Heart left ventricle (tissue), 16 donors: ENCODE measurements at regions not wholly inside any gene's neighbourhood (a gene's known extent, or its start where the extent isn't known, plus 50 kb on each side); places are given as distances from the start of the nearest gene placed in this dataset.

Experiments used
- ATAC-seq, 4 donors: fragments of 200-7000 bp; cut with Tn5 transposase; one replicate each; pipeline ENCODE4 v1.9.1; 2020 to 2022; ENCODE audit warnings: moderate library complexity in 4 of 4, mild to moderate bottlenecking in 3 of 4, moderate number of reproducible peaks in 1 of 4
- DNase-seq, 5 donors: peaks; one replicate each; pipeline ENCODE4 v3.0.0-alpha.2; 2020
- H3K27ac ChIP-seq, 12 donors: fragments of 200-600 bp; sonication (generic) in 4 of 12; one replicate each; pipeline versions ENCODE4 v1.5.0 to v1.8.0; 2016 to 2022; ENCODE audit warnings: mild to moderate bottlenecking in 2 of 12
- H3K27me3 ChIP-seq, 9 donors: fragments of 200-600 bp; sonication (generic) in 2 of 9; one replicate each; pipeline versions ENCODE4 v1.5.1 to v1.8.0; 2016 to 2022; ENCODE audit warnings: mild to moderate bottlenecking in 3 of 9
- H3K36me3 ChIP-seq, 9 donors: fragments of 200-600 bp; sonication (generic) in 2 of 9; one replicate each; pipeline versions ENCODE4 v1.5.0 to v1.8.0; 2018 to 2022; ENCODE audit warnings: mild to moderate bottlenecking in 2 of 9
- H3K4me1 ChIP-seq, 12 donors: fragments of 200-600 bp; sonication (generic) in 4 of 12; one replicate each; pipeline versions ENCODE4 v1.5.0 to v1.8.0; 2016 to 2022; ENCODE audit warnings: mild to moderate bottlenecking in 3 of 12
- H3K4me3 ChIP-seq, 12 donors: fragments of 200-600 bp; sonication (generic) in 4 of 12; one replicate each; pipeline versions ENCODE4 v1.5.0 to v1.8.0; 2017 to 2022; ENCODE audit warnings: mild to moderate bottlenecking in 9 of 12, moderate library complexity in 4 of 12
- H3K9me3 ChIP-seq, 12 donors: fragments of 200-600 bp; sonication (generic) in 4 of 12; one replicate each; pipeline versions ENCODE4 v1.5.0 to v1.8.0; 2016 to 2022; ENCODE audit warnings: mild to moderate bottlenecking in 1 of 12
- POLR2A ChIP-seq, 2 donors: fragments of 450-650 bp; IDR thresholded peaks; one replicate each; pipeline ENCODE4 v1.6.1; 2017; ENCODE audit warnings: antibody characterized with exemption in 2 of 2, mild to moderate bottlenecking in 2 of 2, moderate library complexity in 2 of 2
- WGBS, 4 donors: extraction: QIAGEN DNeasy Blood & Tissue Kit in 2 of 4; methylation state at CpG; one replicate each; pipeline versions ENCODE4 v1.1.5 to v1.1.7; 2013 to 2018; 5-methylcytosine and 5-hydroxymethylcytosine counted together
- intact Hi-C, 10 donors: fragments of 100-400 bp; cut with DNase I; formaldehyde crosslinking; loops; one replicate each; pipeline versions ENCODE4 v1.11.1 to v1.14.2; 2022
- TF ChIP-seq, protein P1 (sequence below), 12 donors: fragments of 200-600 bp; sonication (generic) in 4 of 12; IDR thresholded peaks; one replicate each; pipeline versions ENCODE4 v1.5.0 to v1.8.0; 2018 to 2022; ENCODE audit warnings: antibody characterized with exemption in 12 of 12, mild to moderate bottlenecking in 5 of 12
- donor health status: ischemic (EF 13 %, LVEDD 7.1; RV severe dilation, severe dysfunction).
- donor health status: healthy with polysubstance abuse.
- donor health status: DM: no; HTN: yes; CAD: no.
- donor health status: DM: no; HTN: no; CAD: no.
- donor health status: ischemic (EF 25% LVEDD 6.9; RV normal size, moderate dysfunction).
- donor health status: ischemic (EF 25% LVEDD 5.7; RV mildly dilated, moderate dysfunction).
- donor health status: healthy.
- donor health status: DM: yes; HTN: yes; CAD: no.
- donor health status: ischemic (EF 35%, LVEDD 5.7; RV mildly dilated, moderate dysfunction).
- donor health status: nonischemic (EF 11% LVEDD 7.7; RV severe dilation, severe dysfunction).
- donor health status: DM: yes; HTN: yes; CAD: no.
- donor health status: PGD.
- donor health status: ischemic (EF 29% LVEDD 5.4; RV normal size, mild dysfunction).
- donor health status: nonischemic (EF 23%, LVEDD 6.1; RV moderate dilation, normal function).

DNA sequence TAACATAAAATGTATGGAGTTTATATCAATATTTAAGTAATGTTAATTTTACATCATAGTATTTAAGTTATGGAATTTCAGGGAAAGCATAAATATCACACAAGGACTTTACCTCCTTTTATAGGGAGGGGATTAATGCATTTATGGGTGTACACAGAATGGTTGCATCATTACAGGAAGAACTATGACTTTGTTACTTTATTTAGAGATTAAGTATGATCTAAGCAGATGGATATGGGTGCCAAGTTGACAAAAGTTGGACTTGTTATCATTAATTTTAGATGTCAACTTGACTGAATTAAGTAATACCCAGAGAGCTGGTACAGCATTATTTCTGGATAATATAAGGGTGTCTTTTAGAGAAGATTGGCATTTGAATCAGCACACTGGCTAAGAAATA, 160.5 kb upstream of the CDH10 start:
- DNase-seq (no peak), ATAC-seq (no peak)
- H3K36me3 ChIP-seq = no peaks in the 10 kb centered on the region
- H3K27ac ChIP-seq = no peak overlapping the region
- H3K4me3 ChIP-seq = no peak overlapping the region
- H3K27me3 ChIP-seq = no peaks in the 10 kb centered on the region
- no peaks in the 10 kb centered on the region for H3K4me1 ChIP-seq
- H3K9me3 ChIP-seq = peaks cover 0 to 3% (median 0%) of the 10 kb centered on the region in 12 donors
- intact Hi-C loops = no loop called here
- TF ChIP-seq, protein P1, sequence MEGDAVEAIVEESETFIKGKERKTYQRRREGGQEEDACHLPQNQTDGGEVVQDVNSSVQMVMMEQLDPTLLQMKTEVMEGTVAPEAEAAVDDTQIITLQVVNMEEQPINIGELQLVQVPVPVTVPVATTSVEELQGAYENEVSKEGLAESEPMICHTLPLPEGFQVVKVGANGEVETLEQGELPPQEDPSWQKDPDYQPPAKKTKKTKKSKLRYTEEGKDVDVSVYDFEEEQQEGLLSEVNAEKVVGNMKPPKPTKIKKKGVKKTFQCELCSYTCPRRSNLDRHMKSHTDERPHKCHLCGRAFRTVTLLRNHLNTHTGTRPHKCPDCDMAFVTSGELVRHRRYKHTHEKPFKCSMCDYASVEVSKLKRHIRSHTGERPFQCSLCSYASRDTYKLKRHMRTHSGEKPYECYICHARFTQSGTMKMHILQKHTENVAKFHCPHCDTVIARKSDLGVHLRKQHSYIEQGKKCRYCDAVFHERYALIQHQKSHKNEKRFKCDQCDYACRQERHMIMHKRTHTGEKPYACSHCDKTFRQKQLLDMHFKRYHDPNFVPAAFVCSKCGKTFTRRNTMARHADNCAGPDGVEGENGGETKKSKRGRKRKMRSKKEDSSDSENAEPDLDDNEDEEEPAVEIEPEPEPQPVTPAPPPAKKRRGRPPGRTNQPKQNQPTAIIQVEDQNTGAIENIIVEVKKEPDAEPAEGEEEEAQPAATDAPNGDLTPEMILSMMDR (IDR thresholded peaks at IDR 0.05) = no peak
- no peak for TF ChIP-seq POLR2A (IDR thresholded peaks at IDR 0.05)

DNA sequence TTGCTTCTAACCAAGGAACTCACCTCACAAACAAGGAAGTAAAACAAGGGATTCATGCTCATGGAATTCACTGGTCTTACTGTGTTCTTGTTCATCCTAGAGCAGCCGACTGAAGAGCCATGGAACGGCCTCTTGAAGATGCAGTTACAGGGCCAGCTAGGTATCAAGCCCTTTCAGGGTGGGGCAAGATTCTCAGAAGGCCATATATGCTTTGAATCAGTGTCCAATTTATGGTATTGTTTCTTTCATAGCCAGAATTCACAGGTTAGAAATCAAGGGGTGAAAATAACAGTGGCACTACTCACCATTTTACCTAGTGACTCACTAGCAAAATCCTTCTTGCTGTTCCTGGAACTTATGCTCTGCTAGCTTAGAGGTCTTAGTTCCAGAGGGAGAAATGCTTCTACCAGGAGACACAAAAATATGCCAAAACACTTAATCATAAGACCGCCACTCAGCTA, 159.5 kb upstream of the CDH10 start:
- intact Hi-C loops = no loop called here
- peaks cover 0 to 3% (median 0%) of the 10 kb centered on the region in 12 donors for H3K9me3 ChIP-seq
- H3K27ac ChIP-seq = no peak overlapping the region
- H3K4me3 ChIP-seq = no peak overlapping the region
- no peak for ATAC-seq
- H3K27me3 ChIP-seq = no peaks in the 10 kb centered on the region
- H3K36me3 ChIP-seq = no peaks in the 10 kb centered on the region
- H3K4me1 ChIP-seq = no peaks in the 10 kb centered on the region
- 77 to 95% (median 88%) methylated on average over 3 of the region's 3 CpGs for WGBS, 4 donors
- no peak for TF ChIP-seq POLR2A (IDR thresholded peaks at IDR 0.05)
- TF ChIP-seq, protein P1 (IDR thresholded peaks at IDR 0.05) = no peak
- DNase-seq = no peak

DNA sequence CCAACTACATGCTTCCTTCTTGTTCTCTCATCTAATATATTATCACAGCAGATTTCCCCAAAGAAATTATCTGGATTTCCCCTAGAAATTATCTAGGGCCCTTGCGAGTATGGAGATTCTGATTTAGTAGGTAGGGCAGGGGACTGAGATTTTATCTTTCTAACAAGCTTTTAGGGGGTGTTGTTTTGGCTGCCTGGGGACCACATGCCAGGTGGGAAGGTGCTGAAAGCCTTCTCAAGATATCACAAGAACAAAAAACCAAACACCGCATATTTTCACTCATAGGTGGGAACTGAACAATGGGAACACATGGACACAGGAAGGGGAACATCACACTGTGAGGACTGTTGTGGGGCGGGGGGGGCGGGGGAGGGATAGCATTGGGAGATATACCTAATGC, 146.5 kb upstream of the CDH10 start:
- intact Hi-C loops = no loop called here
- no peak overlapping the region for H3K27ac ChIP-seq

DNA sequence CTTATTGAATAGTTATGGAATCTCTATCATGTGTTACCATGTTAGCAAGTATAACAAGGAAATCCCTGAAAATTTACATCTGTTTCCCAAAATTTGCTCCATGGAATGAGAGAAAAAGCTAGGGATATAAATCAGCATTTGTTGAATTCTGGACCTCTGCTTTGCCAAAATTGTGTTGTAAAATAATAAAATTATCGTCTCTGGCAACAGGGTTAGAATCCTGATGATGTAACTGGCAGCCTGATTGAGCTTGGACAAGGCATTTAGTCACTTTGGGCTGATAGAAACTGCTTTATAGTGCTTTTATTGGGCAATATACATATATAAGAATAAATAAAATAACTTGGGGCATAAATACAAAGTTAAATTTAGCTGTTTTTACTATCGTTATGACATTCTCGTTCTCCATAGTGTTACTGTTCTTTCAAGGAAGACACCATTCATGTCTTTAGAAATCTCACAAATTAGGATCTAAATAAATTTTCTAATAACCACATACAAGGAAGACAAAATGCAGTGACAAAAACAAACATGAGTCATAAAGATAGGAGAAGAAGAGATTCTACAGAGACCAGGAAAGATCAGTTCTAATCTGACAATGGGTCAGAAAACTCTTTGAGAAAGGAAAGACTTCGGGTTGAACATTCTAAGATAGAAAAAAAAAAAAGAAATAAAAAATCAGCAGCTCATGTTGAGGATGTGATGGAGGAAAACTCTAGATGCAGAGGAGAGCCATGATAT, 145.0 kb upstream of the CDH10 start:
- DNase-seq = no peak
- no peak for TF ChIP-seq POLR2A (IDR thresholded peaks at IDR 0.05)
- TF ChIP-seq, protein P1 (IDR thresholded peaks at IDR 0.05) = no peak
- ATAC-seq = no peak
- H3K36me3 ChIP-seq = no peaks in the 10 kb centered on the region
- H3K4me3 ChIP-seq = no peak overlapping the region
- 48 to 68% (median 58%) methylated on average over 4 of the region's 4 CpGs for WGBS, 4 donors
- H3K9me3 ChIP-seq = no peaks in the 10 kb centered on the region
- intact Hi-C loops = no loop called here
- no peaks in the 10 kb centered on the region for H3K4me1 ChIP-seq
- no peaks in the 10 kb centered on the region for H3K27me3 ChIP-seq
- no peak overlapping the region for H3K27ac ChIP-seq

More for the DNA sequence above, 146.5 kb upstream of the CDH10 start:
- Histone ChIP-seq H3K4me3 (no peak overlapping the region), H3K4me1 (no peaks in the 10 kb centered on the region), H3K36me3 (no peaks in the 10 kb centered on the region), H3K9me3 (no peaks in the 10 kb centered on the region), H3K27me3 (no peaks in the 10 kb centered on the region)
- whole genome bisulfite sequencing, 4 donors = 46 to 73% (median 58%) methylated on average over 4 of the region's 4 CpGs
- TF ChIP-seq, protein P1 (IDR thresholded peaks at IDR 0.05) = no peak
- TF ChIP-seq POLR2A (IDR thresholded peaks at IDR 0.05) = no peak
- DNase-seq (no peak), ATAC-seq (no peak)
